ENCODE measurements at regions not wholly inside any gene's neighbourhood (a gene's known extent, or its start where the extent isn't known, plus 50 kb on each side); places are given as distances from the start of the nearest gene placed in this dataset.
"Not testable (repeated sequence)": the region's sequence is repeated elsewhere in the genome, so short reads cannot be mapped to it uniquely, and the experiment has no call there.

GRCh38 chr6:100223952-100224351 lies 229.9 kb upstream of the MCHR2 start:
- TF ChIP-seq, protein P1, sequence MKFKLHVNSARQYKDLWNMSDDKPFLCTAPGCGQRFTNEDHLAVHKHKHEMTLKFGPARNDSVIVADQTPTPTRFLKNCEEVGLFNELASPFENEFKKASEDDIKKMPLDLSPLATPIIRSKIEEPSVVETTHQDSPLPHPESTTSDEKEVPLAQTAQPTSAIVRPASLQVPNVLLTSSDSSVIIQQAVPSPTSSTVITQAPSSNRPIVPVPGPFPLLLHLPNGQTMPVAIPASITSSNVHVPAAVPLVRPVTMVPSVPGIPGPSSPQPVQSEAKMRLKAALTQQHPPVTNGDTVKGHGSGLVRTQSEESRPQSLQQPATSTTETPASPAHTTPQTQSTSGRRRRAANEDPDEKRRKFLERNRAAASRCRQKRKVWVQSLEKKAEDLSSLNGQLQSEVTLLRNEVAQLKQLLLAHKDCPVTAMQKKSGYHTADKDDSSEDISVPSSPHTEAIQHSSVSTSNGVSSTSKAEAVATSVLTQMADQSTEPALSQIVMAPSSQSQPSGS (IDR thresholded peaks at IDR 0.05; ENCODE audit: low read length): not testable (repeated sequence)
- not testable (repeated sequence) for TF ChIP-seq CTCF (IDR thresholded peaks at IDR 0.05 in 2 of 3, conservative IDR thresholded peaks at IDR 0.05 in 1 of 3; ENCODE audit: control insufficient read depth in 2 of 3, extremely low read depth in 1 of 3, insufficient read depth in 1 of 3, low read depth in 3 of 3, low read length in 3 of 3); NR2C1 (IDR thresholded peaks at IDR 0.05); RELA (IDR thresholded peaks at IDR 0.05; ENCODE audit: borderline replicate concordance, partially characterized antibody); RAD21 (IDR thresholded peaks at IDR 0.05; ENCODE audit: insufficient read depth, low read depth, low read length); EZH2 (IDR thresholded peaks at IDR 0.05; ENCODE audit: borderline replicate concordance, control insufficient read depth, low read depth, low read length); PRDM15 (CRISPR knock-in tag; IDR thresholded peaks at IDR 0.05); POLR2A (IDR thresholded peaks at IDR 0.05; ENCODE audit: low read depth, low read length); TCF7 (IDR thresholded peaks at IDR 0.05; ENCODE audit: borderline replicate concordance)
- TF ChIP-seq, protein P2, sequence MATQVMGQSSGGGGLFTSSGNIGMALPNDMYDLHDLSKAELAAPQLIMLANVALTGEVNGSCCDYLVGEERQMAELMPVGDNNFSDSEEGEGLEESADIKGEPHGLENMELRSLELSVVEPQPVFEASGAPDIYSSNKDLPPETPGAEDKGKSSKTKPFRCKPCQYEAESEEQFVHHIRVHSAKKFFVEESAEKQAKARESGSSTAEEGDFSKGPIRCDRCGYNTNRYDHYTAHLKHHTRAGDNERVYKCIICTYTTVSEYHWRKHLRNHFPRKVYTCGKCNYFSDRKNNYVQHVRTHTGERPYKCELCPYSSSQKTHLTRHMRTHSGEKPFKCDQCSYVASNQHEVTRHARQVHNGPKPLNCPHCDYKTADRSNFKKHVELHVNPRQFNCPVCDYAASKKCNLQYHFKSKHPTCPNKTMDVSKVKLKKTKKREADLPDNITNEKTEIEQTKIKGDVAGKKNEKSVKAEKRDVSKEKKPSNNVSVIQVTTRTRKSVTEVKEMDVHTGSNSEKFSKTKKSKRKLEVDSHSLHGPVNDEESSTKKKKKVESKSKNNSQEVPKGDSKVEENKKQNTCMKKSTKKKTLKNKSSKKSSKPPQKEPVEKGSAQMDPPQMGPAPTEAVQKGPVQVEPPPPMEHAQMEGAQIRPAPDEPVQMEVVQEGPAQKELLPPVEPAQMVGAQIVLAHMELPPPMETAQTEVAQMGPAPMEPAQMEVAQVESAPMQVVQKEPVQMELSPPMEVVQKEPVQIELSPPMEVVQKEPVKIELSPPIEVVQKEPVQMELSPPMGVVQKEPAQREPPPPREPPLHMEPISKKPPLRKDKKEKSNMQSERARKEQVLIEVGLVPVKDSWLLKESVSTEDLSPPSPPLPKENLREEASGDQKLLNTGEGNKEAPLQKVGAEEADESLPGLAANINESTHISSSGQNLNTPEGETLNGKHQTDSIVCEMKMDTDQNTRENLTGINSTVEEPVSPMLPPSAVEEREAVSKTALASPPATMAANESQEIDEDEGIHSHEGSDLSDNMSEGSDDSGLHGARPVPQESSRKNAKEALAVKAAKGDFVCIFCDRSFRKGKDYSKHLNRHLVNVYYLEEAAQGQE (IDR thresholded peaks at IDR 0.05; ENCODE audit: low read depth, low read length): not testable (repeated sequence)

All from GM12878 (cell line).